Neural cell (in vitro differentiated cells): ENCODE measurements at regions not wholly inside any gene's neighbourhood (a gene's known extent, or its start where the extent isn't known, plus 50 kb on each side); places are given as distances from the start of the nearest gene placed in this dataset.

Experiments used
- H2AFZ ChIP-seq: fragments of 200-600, 300-800 bp; sonication (generic), shearing (Covaris generic); 2 replicates; pipeline ENCODE4 v1.6.0; 2014; ENCODE audit warnings: low read depth, mild to moderate bottlenecking, antibody characterized with exemption, low read length, moderate library complexity
- H3F3A ChIP-seq: fragments of 200-600 bp; shearing (Covaris generic); 2 replicates; pipeline ENCODE4 v1.6.1; 2016; ENCODE audit warnings: mild to moderate bottlenecking, moderate library complexity, mixed read lengths, antibody characterized with exemption, low read length; ENCODE audit not compliant: insufficient read depth, poor library complexity, severe bottlenecking
- H3K27ac ChIP-seq: fragments of 200-600, 300-800 bp; sonication (generic), shearing (Covaris generic); 2 replicates; pipeline ENCODE4 v1.5.1; 2014; ENCODE audit warnings: mild to moderate bottlenecking, low read length, moderate library complexity
- H3K27me3 ChIP-seq: fragments of 300-800, 200-600 bp; sonication (generic), shearing (Covaris generic); 2 replicates; pipeline ENCODE4 v1.6.0; 2014; ENCODE audit warnings: mild to moderate bottlenecking, low read depth, low read length, moderate library complexity; ENCODE audit not compliant: insufficient read depth
- H3K36me3 ChIP-seq: fragments of 300-800, 200-600 bp; sonication (generic), shearing (Covaris generic); 2 replicates; pipeline ENCODE4 v1.5.1; 2014; ENCODE audit warnings: mild to moderate bottlenecking, antibody characterized with exemption, low read length, moderate library complexity; ENCODE audit not compliant: insufficient read depth
- H3K4me2 ChIP-seq: fragments of 300-800, 200-600 bp; sonication (generic), shearing (Covaris generic); 2 replicates; pipeline ENCODE4 v1.6.0; 2014; ENCODE audit warnings: mild to moderate bottlenecking, low read length
- H3K4me3 ChIP-seq: fragments of 300-800, 200-600 bp; sonication (generic), shearing (Covaris generic); 2 replicates; pipeline ENCODE4 v1.5.1; 2014; ENCODE audit warnings: mild to moderate bottlenecking, low read length, moderate library complexity
- H3K79me2 ChIP-seq: fragments of 200-600 bp; shearing (Covaris generic); replicated peaks from 2 replicates; pipeline ENCODE4 v1.6.0; 2014; ENCODE audit warnings: mild to moderate bottlenecking, low read length, moderate library complexity; ENCODE audit not compliant: insufficient read depth
- H3K9ac ChIP-seq: fragments of 300-800, 200-600 bp; sonication (generic), shearing (Covaris generic); 2 replicates; pipeline ENCODE4 v1.6.1; 2016; ENCODE audit warnings: mild to moderate bottlenecking, low read length, mixed read lengths
- H3K9me2 ChIP-seq: fragments of 200-600 bp; shearing (Covaris generic); 2 replicates; pipeline ENCODE4 v1.6.1; 2016; ENCODE audit warnings: mild to moderate bottlenecking, low read length, mixed read lengths; ENCODE audit not compliant: insufficient read depth
- H3K9me3 ChIP-seq: fragments of 200-600, 300-800 bp; sonication (generic), shearing (Covaris generic); 2 replicates; pipeline ENCODE4 v1.6.1; 2016; ENCODE audit warnings: mild to moderate bottlenecking, mixed run types, low read length, moderate library complexity, mixed read lengths
- H4K20me1 ChIP-seq: fragments of 200-600 bp; shearing (Covaris generic); 2 replicates; pipeline ENCODE4 v1.6.1; 2016; ENCODE audit warnings: mild to moderate bottlenecking, mixed run types; ENCODE audit not compliant: insufficient read depth
- EP300 ChIP-seq: fragments of 450-650 bp; conservative IDR thresholded peaks from 2 replicates; pipeline ENCODE4 v1.6.1; 2014; ENCODE audit warnings: antibody characterized with exemption, mild to moderate bottlenecking, moderate library complexity; ENCODE audit not compliant: poor library complexity, severe bottlenecking
- EZH2 ChIP-seq: fragments of 200-600, 300-800 bp; shearing (Covaris generic), sonication (generic); IDR thresholded peaks from 2 replicates; pipeline ENCODE4 v1.6.1; 2014; ENCODE audit warnings: antibody characterized with exemption, low read length, borderline replicate concordance, mild to moderate bottlenecking; ENCODE audit not compliant: insufficient read depth, poor library complexity, severe bottlenecking
- MXI1 ChIP-seq: fragments of 450-650 bp; conservative IDR thresholded peaks from 2 replicates; pipeline ENCODE4 v1.6.1; 2014; ENCODE audit warnings: antibody characterized with exemption, mild to moderate bottlenecking; ENCODE audit not compliant: poor library complexity, severe bottlenecking
- POLR2AphosphoS5 ChIP-seq: IDR thresholded peaks from 2 replicates; pipeline ENCODE4 v1.6.1; 2012
- RAD21 ChIP-seq: fragments of 450-650 bp; conservative IDR thresholded peaks from 2 replicates; pipeline ENCODE4 v1.6.1; 2014; ENCODE audit warnings: antibody characterized with exemption, mild to moderate bottlenecking, moderate library complexity
- SMC3 ChIP-seq: fragments of 450-650 bp; conservative IDR thresholded peaks from 2 replicates; pipeline ENCODE4 v1.6.1; 2014; ENCODE audit warnings: antibody characterized with exemption, mild to moderate bottlenecking, moderate library complexity; ENCODE audit not compliant: poor library complexity
- TAF1 ChIP-seq: IDR thresholded peaks from 2 replicates; pipeline ENCODE4 v1.6.1; 2012; ENCODE audit warnings: low read depth
- TF ChIP-seq, protein P1 (sequence below): IDR thresholded peaks from 2 replicates; pipeline ENCODE4 v1.6.1; 2012; ENCODE audit warnings: borderline replicate concordance
- TF ChIP-seq, protein P2 (sequence below): fragments of 450-650 bp; IDR thresholded peaks from 2 replicates; pipeline ENCODE4 v1.5.1; 2014; ENCODE audit warnings: antibody characterized with exemption, mild to moderate bottlenecking, moderate library complexity; ENCODE audit not compliant: poor library complexity, severe bottlenecking

DNA sequence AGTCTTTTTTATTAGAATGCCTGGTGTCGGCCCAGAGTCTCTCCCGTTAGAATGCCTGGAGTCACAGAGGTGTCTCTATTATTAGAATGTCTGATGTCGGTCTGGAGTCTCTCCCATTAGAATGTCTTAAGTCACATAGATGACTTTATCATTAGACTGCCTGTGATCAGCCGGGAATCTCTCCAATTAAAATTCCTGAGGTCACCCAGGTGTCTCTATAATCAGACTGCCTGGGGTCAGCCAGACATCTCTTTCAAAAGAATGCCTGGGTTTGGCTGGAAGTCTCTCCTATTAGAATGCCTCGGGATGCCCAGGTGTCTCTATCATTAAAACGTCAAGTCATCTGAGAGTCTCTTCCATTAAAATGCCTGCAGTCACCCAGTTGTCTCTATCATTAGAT is 1493.9 kb downstream of the UQCRFS1 start:
- Histone ChIP-seq H3K4me2 (no peak overlapping the region), H2AFZ (no peak overlapping the region), H3K9me3 (no peaks in the 10 kb centered on the region), H3K9me2 (no peaks in the 10 kb centered on the region), H4K20me1 (no peaks in the 10 kb centered on the region), H3K36me3 (no peaks in the 10 kb centered on the region), H3K79me2 (no peaks in the 10 kb centered on the region), H3K27ac (no peak overlapping the region), H3K4me3 (no peak overlapping the region), H3F3A (no peaks in the 10 kb centered on the region), H3K27me3 (no peaks in the 10 kb centered on the region), H3K9ac (no peak overlapping the region)
- TF ChIP-seq, protein P1, sequence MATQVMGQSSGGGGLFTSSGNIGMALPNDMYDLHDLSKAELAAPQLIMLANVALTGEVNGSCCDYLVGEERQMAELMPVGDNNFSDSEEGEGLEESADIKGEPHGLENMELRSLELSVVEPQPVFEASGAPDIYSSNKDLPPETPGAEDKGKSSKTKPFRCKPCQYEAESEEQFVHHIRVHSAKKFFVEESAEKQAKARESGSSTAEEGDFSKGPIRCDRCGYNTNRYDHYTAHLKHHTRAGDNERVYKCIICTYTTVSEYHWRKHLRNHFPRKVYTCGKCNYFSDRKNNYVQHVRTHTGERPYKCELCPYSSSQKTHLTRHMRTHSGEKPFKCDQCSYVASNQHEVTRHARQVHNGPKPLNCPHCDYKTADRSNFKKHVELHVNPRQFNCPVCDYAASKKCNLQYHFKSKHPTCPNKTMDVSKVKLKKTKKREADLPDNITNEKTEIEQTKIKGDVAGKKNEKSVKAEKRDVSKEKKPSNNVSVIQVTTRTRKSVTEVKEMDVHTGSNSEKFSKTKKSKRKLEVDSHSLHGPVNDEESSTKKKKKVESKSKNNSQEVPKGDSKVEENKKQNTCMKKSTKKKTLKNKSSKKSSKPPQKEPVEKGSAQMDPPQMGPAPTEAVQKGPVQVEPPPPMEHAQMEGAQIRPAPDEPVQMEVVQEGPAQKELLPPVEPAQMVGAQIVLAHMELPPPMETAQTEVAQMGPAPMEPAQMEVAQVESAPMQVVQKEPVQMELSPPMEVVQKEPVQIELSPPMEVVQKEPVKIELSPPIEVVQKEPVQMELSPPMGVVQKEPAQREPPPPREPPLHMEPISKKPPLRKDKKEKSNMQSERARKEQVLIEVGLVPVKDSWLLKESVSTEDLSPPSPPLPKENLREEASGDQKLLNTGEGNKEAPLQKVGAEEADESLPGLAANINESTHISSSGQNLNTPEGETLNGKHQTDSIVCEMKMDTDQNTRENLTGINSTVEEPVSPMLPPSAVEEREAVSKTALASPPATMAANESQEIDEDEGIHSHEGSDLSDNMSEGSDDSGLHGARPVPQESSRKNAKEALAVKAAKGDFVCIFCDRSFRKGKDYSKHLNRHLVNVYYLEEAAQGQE: no peak

DNA sequence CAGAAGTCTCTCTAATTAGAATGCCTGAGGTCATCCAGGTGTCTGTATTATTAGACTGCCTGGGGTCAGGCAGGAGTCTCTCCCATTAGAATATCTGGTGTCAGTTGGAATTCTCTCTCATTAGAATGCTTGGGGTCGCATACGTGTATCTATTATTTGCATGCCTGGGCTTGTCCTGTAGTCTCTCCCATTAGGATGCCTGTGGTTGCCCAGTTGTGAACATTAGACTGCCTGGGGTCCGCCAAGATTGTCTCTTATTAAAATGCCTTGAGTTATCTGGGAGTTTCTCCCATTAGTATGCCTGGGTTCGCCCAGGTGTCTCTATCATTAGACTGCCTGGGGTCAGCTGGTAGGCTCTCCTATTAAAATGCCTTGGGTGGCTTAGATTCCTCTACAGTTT is 1494.7 kb downstream of the UQCRFS1 start:
- H3K36me3 ChIP-seq: no peaks in the 10 kb centered on the region
- no peak overlapping the region for H3K4me3 ChIP-seq
- H3K27me3 ChIP-seq: no peaks in the 10 kb centered on the region
- no peaks in the 10 kb centered on the region for H3K9me2 ChIP-seq
- no peaks in the 10 kb centered on the region for H3F3A ChIP-seq
- H3K27ac ChIP-seq: no peak overlapping the region
- H4K20me1 ChIP-seq: no peaks in the 10 kb centered on the region
- H2AFZ ChIP-seq: no peak overlapping the region
- no peaks in the 10 kb centered on the region for H3K79me2 ChIP-seq
- H3K9me3 ChIP-seq: no peaks in the 10 kb centered on the region
- H3K9ac ChIP-seq: no peak overlapping the region
- no peak overlapping the region for H3K4me2 ChIP-seq
- TF ChIP-seq, protein P1: no peak
- no peak for TF ChIP-seq MXI1
- no peak for TF ChIP-seq SMC3
- TF ChIP-seq, protein P2, sequence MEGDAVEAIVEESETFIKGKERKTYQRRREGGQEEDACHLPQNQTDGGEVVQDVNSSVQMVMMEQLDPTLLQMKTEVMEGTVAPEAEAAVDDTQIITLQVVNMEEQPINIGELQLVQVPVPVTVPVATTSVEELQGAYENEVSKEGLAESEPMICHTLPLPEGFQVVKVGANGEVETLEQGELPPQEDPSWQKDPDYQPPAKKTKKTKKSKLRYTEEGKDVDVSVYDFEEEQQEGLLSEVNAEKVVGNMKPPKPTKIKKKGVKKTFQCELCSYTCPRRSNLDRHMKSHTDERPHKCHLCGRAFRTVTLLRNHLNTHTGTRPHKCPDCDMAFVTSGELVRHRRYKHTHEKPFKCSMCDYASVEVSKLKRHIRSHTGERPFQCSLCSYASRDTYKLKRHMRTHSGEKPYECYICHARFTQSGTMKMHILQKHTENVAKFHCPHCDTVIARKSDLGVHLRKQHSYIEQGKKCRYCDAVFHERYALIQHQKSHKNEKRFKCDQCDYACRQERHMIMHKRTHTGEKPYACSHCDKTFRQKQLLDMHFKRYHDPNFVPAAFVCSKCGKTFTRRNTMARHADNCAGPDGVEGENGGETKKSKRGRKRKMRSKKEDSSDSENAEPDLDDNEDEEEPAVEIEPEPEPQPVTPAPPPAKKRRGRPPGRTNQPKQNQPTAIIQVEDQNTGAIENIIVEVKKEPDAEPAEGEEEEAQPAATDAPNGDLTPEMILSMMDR: no peak
- no peak for TF ChIP-seq RAD21
- TF ChIP-seq TAF1: no peak
- TF ChIP-seq EZH2: no peak
- no peak for TF ChIP-seq EP300
- TF ChIP-seq POLR2AphosphoS5: no peak
